DOHH2 (cell line): ENCODE measurements at regions not wholly inside any gene's neighbourhood (a gene's known extent, or its start where the extent isn't known, plus 50 kb on each side); places are given as distances from the start of the nearest gene placed in this dataset.

Experiments used
- H3F3A ChIP-seq: fragments of 200-600 bp; sonication (generic), shearing (Covaris generic); 2 replicates; pipeline ENCODE4 v1.6.0; 2016; ENCODE audit warnings: antibody characterized with exemption, mild to moderate bottlenecking; ENCODE audit not compliant: control insufficient read depth, insufficient read depth
- H3K27ac ChIP-seq: fragments of 200-600 bp; sonication (generic); 2 replicates; pipeline ENCODE4 v1.5.1; 2014; ENCODE audit warnings: low read depth, mild to moderate bottlenecking, low read length, moderate library complexity
- H3K27me3 ChIP-seq: fragments of 200-600 bp; sonication (generic); 2 replicates; pipeline ENCODE4 v1.6.1; 2014; ENCODE audit warnings: mild to moderate bottlenecking, low read length, mixed read lengths; ENCODE audit not compliant: control insufficient read depth
- H3K36me3 ChIP-seq: fragments of 200-600 bp; sonication (generic); 2 replicates; pipeline ENCODE4 v1.6.1; 2014; ENCODE audit warnings: mild to moderate bottlenecking, low read length, moderate library complexity, mixed read lengths; ENCODE audit not compliant: control insufficient read depth
- H3K4me1 ChIP-seq: fragments of 200-600 bp; sonication (generic); 2 replicates; pipeline ENCODE4 v1.6.1; 2014; ENCODE audit warnings: mild to moderate bottlenecking, low read length, mixed read lengths; ENCODE audit not compliant: control insufficient read depth
- H3K4me2 ChIP-seq: fragments of 200-600 bp; sonication (generic); 2 replicates; pipeline ENCODE4 v1.6.0; 2014; ENCODE audit warnings: mild to moderate bottlenecking, low read length, moderate library complexity
- H3K4me3 ChIP-seq: fragments of 200-600 bp; sonication (generic); 2 replicates; pipeline ENCODE4 v1.5.1; 2014; ENCODE audit warnings: mild to moderate bottlenecking, low read length, mixed read lengths
- H3K79me2 ChIP-seq: fragments of 200-600 bp; sonication (generic); 2 replicates; pipeline ENCODE4 v1.6.1; 2014; ENCODE audit warnings: mild to moderate bottlenecking, low read length, mixed read lengths; ENCODE audit not compliant: control insufficient read depth
- H3K9me2 ChIP-seq: fragments of 200-600 bp; sonication (generic); replicated peaks from 2 replicates; pipeline ENCODE4 v1.6.1; 2014; ENCODE audit warnings: mild to moderate bottlenecking, low read length, mixed read lengths; ENCODE audit not compliant: control insufficient read depth
- H3K9me3 ChIP-seq: fragments of 200-600 bp; sonication (generic); 2 replicates; pipeline ENCODE4 v1.6.1; 2014; ENCODE audit warnings: antibody characterized with exemption, low read length, mixed read lengths; ENCODE audit not compliant: control insufficient read depth, insufficient read depth
- H4K20me1 ChIP-seq: fragments of 200-600 bp; sonication (generic); 2 replicates; pipeline ENCODE4 v1.6.0; 2014; ENCODE audit warnings: low read depth, mild to moderate bottlenecking, antibody characterized with exemption, low read length, moderate library complexity; ENCODE audit not compliant: control insufficient read depth, insufficient read depth
- EZH2phosphoT487 ChIP-seq: fragments of 200-600 bp; sonication (generic); IDR thresholded peaks from 2 replicates; pipeline ENCODE4 v1.6.1; 2017; ENCODE audit warnings: borderline replicate concordance, mild to moderate bottlenecking, antibody characterized with exemption, low read length, moderate library complexity, mixed read lengths
- TF ChIP-seq, protein P1 (sequence below): fragments of 200-600 bp; sonication (generic); IDR thresholded peaks from one replicate; pipeline ENCODE4 v1.5.1; 2014; ENCODE audit warnings: antibody characterized with exemption, mild to moderate bottlenecking, low read depth, low read length; ENCODE audit not compliant: poor library complexity, severe bottlenecking

GRCh38 chr3:79898907-79899306 lies 131.1 kb upstream of the ROBO1 start:
- no peak overlapping the region for H3K4me2 ChIP-seq
- H3K27me3 ChIP-seq, result no peaks in the 10 kb centered on the region
- H3K79me2 ChIP-seq, result no peaks in the 10 kb centered on the region
- H3K9me2 ChIP-seq, result no peaks in the 10 kb centered on the region
- H3K4me1 ChIP-seq, result no peaks in the 10 kb centered on the region
- H3F3A ChIP-seq, result no peaks in the 10 kb centered on the region
- H4K20me1 ChIP-seq, result no peaks in the 10 kb centered on the region
- no peaks in the 10 kb centered on the region for H3K9me3 ChIP-seq
- H3K36me3 ChIP-seq, result no peaks in the 10 kb centered on the region
- no peak for TF ChIP-seq EZH2phosphoT487
- TF ChIP-seq, protein P1, sequence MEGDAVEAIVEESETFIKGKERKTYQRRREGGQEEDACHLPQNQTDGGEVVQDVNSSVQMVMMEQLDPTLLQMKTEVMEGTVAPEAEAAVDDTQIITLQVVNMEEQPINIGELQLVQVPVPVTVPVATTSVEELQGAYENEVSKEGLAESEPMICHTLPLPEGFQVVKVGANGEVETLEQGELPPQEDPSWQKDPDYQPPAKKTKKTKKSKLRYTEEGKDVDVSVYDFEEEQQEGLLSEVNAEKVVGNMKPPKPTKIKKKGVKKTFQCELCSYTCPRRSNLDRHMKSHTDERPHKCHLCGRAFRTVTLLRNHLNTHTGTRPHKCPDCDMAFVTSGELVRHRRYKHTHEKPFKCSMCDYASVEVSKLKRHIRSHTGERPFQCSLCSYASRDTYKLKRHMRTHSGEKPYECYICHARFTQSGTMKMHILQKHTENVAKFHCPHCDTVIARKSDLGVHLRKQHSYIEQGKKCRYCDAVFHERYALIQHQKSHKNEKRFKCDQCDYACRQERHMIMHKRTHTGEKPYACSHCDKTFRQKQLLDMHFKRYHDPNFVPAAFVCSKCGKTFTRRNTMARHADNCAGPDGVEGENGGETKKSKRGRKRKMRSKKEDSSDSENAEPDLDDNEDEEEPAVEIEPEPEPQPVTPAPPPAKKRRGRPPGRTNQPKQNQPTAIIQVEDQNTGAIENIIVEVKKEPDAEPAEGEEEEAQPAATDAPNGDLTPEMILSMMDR, result no peak
- H3K4me3 ChIP-seq, result no peak overlapping the region
- no peak overlapping the region for H3K27ac ChIP-seq

DNA sequence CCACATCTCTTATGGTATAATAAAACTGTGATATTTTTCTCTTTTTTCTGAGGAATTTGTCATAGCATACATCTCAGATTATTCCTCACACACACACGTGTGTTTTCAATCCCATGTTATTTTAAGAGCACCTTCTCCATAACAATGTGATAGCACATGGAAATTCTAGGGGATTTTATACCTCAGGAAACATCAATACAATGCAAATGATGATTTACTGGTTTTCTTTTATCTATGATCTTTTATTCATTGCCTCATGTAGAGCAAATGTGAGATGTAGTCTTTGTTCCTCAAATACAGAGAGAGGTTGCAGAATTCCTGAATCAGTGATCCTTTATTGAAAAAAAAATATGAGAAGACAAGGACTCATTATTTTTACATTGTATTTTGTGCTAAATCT lies 128.3 kb upstream of the ROBO1 start:
- no peaks in the 10 kb centered on the region for H3K4me1 ChIP-seq
- H3K9me2 ChIP-seq, result no peaks in the 10 kb centered on the region
- H3F3A ChIP-seq, result no peaks in the 10 kb centered on the region
- no peak overlapping the region for H3K4me2 ChIP-seq
- no peak overlapping the region for H3K4me3 ChIP-seq
- H4K20me1 ChIP-seq, result no peaks in the 10 kb centered on the region
- H3K79me2 ChIP-seq, result no peaks in the 10 kb centered on the region
- H3K27me3 ChIP-seq, result no peaks in the 10 kb centered on the region
- H3K36me3 ChIP-seq, result no peaks in the 10 kb centered on the region
- TF ChIP-seq, protein P1, result no peak
- no peak for TF ChIP-seq EZH2phosphoT487
- no peak overlapping the region for H3K27ac ChIP-seq
- no peaks in the 10 kb centered on the region for H3K9me3 ChIP-seq

DNA sequence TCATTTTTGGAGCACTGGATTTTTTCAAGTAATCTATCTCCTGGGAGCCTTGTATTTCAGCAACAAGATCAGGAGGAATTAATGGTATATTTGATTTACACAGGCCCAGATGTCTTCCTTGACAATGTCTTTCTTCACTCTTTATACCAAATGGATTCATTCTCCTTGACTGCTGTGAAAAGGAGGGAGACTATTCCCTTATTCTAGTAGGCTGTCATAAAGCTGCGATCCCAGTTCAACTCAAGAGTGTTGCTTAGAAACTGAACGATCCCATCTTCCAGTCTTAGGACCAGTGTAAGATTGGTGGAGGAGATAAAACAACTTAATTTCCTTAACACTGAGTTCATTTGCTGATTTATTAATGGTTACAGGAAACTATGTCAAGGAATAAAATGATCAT lies 119.4 kb upstream of the ROBO1 start:
- Histone ChIP-seq H3K9me2 (no peaks in the 10 kb centered on the region), H3K79me2 (no peaks in the 10 kb centered on the region), H3K4me3 (no peak overlapping the region), H3F3A (no peaks in the 10 kb centered on the region), H3K4me1 (no peaks in the 10 kb centered on the region), H3K36me3 (no peaks in the 10 kb centered on the region), H3K9me3 (no peaks in the 10 kb centered on the region), H3K4me2 (no peak overlapping the region), H3K27ac (no peak overlapping the region), H4K20me1 (no peaks in the 10 kb centered on the region), H3K27me3 (no peaks in the 10 kb centered on the region)
- TF ChIP-seq, protein P1, result no peak
- TF ChIP-seq EZH2phosphoT487, result no peak

DNA sequence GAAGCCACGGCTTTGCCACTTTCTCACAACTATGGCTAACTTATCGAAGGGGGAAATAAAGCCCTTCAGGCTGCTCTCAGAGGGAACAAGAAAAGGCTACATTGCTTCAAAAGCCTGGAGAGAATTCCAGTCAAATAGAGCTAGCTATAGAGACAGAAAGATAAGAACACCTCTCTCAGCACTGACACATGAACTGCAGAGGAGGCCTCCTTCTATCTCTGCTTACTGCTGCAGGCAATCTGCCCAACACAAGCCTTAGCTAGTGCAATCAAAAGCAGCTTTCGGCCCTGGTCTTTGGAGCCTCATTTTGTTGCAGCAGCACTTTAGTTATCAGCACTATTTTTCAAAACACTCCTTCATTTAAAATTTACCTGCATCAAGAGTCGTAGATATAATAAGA lies 118.4 kb upstream of the ROBO1 start:
- no peaks in the 10 kb centered on the region for H3K4me1 ChIP-seq
- H3K4me2 ChIP-seq, result no peak overlapping the region
- TF ChIP-seq EZH2phosphoT487, result no peak
- TF ChIP-seq, protein P1, result no peak
- no peaks in the 10 kb centered on the region for H4K20me1 ChIP-seq
- H3K36me3 ChIP-seq, result no peaks in the 10 kb centered on the region
- no peak overlapping the region for H3K4me3 ChIP-seq
- H3K27ac ChIP-seq, result no peak overlapping the region
- no peaks in the 10 kb centered on the region for H3K27me3 ChIP-seq
- no peaks in the 10 kb centered on the region for H3F3A ChIP-seq
- H3K9me3 ChIP-seq, result no peaks in the 10 kb centered on the region
- no peaks in the 10 kb centered on the region for H3K79me2 ChIP-seq
- no peaks in the 10 kb centered on the region for H3K9me2 ChIP-seq
